ENCODE measurements at regions not wholly inside any gene's neighbourhood (a gene's known extent, or its start where the extent isn't known, plus 50 kb on each side); places are given as distances from the start of the nearest gene placed in this dataset.

- DNase-seq = no peak
Observed at GRCh38 chr6:134866563-134866962, 83.3 kb downstream of the ALDH8A1 start.

- DNase-seq = no peak
Observed at GRCh38 chr6:134864558-134864957, 85.3 kb downstream of the ALDH8A1 start.

GRCh38 chr6:134863763-134864510 lies 86.0 kb downstream of the ALDH8A1 start:
- no peak for DNase-seq

GRCh38 chr6:134854366-134854765 lies 95.5 kb downstream of the ALDH8A1 start:
- DNase-seq = no peak

GRCh38 chr6:134853111-134854055 lies 96.5 kb downstream of the ALDH8A1 start:
- no peak for DNase-seq

GRCh38 chr6:134851548-134851947 lies 98.4 kb downstream of the ALDH8A1 start:
- DNase-seq = no peak

- DNase-seq = no peak
Observed at GRCh38 chr6:134850721-134851305, 99.1 kb downstream of the ALDH8A1 start.

GRCh38 chr6:134849920-134850447 lies 99.9 kb downstream of the ALDH8A1 start:
- DNase-seq = peak; percentile 24

- peak; percentile 36 for DNase-seq
Observed at GRCh38 chr6:134848076-134848475, 101.8 kb downstream of the ALDH8A1 start.

GRCh38 chr6:134846865-134847264 lies 103.0 kb downstream of the ALDH8A1 start:
- DNase-seq = no peak

- no peak for DNase-seq
Observed at GRCh38 chr6:134846031-134846430, 103.9 kb downstream of the ALDH8A1 start.

GRCh38 chr6:134844120-134844519 lies 105.8 kb downstream of the ALDH8A1 start:
- DNase-seq = no peak

- no peak for DNase-seq
Observed at GRCh38 chr6:134840086-134840867, 109.6 kb downstream of the ALDH8A1 start.

- no peak for DNase-seq
Observed at GRCh38 chr6:134835993-134836392, 113.9 kb downstream of the ALDH8A1 start.

GRCh38 chr6:134830940-134831339 lies 119.0 kb downstream of the ALDH8A1 start:
- peak; percentile 79 for DNase-seq

GRCh38 chr6:134830194-134830593 lies 119.7 kb downstream of the ALDH8A1 start:
- no peak for DNase-seq

GRCh38 chr6:134828641-134829040 lies 121.3 kb downstream of the ALDH8A1 start:
- no peak for DNase-seq

- DNase-seq = no peak
Observed at GRCh38 chr6:134826889-134827737, 122.8 kb downstream of the ALDH8A1 start.

- no peak for DNase-seq
Observed at GRCh38 chr6:134823710-134824034, 126.2 kb downstream of the ALDH8A1 start.

- peak; percentile 88 for DNase-seq
Observed at GRCh38 chr6:134822920-134823709, 126.8 kb downstream of the ALDH8A1 start.
